ENCODE measurements at regions not wholly inside any gene's neighbourhood (a gene's known extent, or its start where the extent isn't known, plus 50 kb on each side); places are given as distances from the start of the nearest gene placed in this dataset.
"Not testable (repeated sequence)": the region's sequence is repeated elsewhere in the genome, so short reads cannot be mapped to it uniquely, and the experiment has no call there.

- TF ChIP-seq EZH2 (IDR thresholded peaks at IDR 0.05; ENCODE audit: insufficient read depth, poor library complexity, severe bottlenecking); EZH2phosphoT487 (IDR thresholded peaks at IDR 0.05; ENCODE audit: insufficient read depth, low read depth): not testable (repeated sequence)
These were observed 104.8 kb downstream of the TMEM121 start for GRCh38 chr14:105630935-105631779.
